IMR-90 (cell line): ENCODE measurements at regions not wholly inside any gene's neighbourhood (a gene's known extent, or its start where the extent isn't known, plus 50 kb on each side); places are given as distances from the start of the nearest gene placed in this dataset.

ENCODE experiments used
- FOS ChIP-seq: fragments of 150-350 bp; IDR thresholded peaks from 2 replicates; pipeline ENCODE4 v1.6.1; 2016; ENCODE audit warnings: low read depth, low read length
- MXI1 ChIP-seq: IDR thresholded peaks from 2 replicates; pipeline ENCODE4 v1.6.1; 2012; ENCODE audit warnings: low read depth, mild to moderate bottlenecking, low read length, moderate library complexity, borderline replicate concordance
- POLR2A ChIP-seq: IDR thresholded peaks from 2 replicates; pipeline ENCODE4 v1.6.1; 2012; ENCODE audit warnings: mild to moderate bottlenecking, low read depth, low read length
- RAD21 ChIP-seq: IDR thresholded peaks from 2 replicates; pipeline ENCODE4 v1.6.1; 2012; ENCODE audit warnings: low read length, improper control_type of control experiment
- RFX5 ChIP-seq: IDR thresholded peaks from 2 replicates; pipeline ENCODE4 v1.8.0; 2012; ENCODE audit warnings: low read depth, mild to moderate bottlenecking, low read length, moderate library complexity
- SMC3 ChIP-seq: fragments of 150-350 bp; IDR thresholded peaks from 2 replicates; pipeline ENCODE4 v1.6.1; 2016; ENCODE audit warnings: low read depth, mild to moderate bottlenecking, antibody characterized with exemption, low read length, moderate library complexity
- TF ChIP-seq, protein P1 (sequence below): conservative IDR thresholded peaks from 2 replicates; pipeline ENCODE4 v1.5.1; 2012; ENCODE audit warnings: mild to moderate bottlenecking, low read depth, low read length, improper control_type of control experiment

DNA sequence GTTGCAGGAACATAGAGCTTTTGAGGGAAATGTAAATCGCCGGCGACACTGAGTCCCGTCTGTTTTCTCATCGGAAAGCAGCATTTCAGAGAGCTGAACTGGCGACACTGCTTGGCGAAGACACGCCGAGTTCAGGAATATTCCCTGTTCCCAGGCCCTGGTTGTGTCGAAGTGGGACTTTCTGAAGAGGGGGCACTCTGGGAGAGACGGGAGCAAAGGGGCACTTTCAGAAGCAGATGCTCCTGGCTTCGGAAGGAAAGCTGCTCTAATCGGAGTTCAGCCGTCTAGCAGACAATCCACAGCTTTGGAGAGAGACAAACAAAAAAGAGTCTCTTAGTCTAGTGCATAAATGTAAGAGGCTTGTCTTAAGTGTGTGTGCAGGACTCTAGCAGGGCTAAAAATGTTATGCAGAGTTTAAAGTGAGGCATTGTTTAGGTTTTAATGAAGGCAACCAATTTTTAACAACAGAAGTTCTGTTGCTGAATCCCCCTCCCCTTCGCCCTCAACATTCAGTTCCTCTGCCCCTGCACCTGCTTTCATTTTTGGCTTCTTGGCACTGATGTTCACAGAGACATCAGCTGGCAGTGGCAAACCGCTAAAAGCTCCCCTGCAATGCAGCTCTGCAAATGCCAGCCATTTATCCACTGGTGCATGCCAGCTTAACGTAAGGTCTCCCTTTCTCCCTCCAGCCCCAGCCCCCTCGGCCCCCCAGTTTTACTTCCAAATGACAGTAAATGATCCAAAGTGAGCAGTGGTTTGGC lies 289.5 kb upstream of the MPDZ start:
- TF ChIP-seq POLR2A (no peak), FOS (no peak), MXI1 (no peak), RFX5 (no peak), SMC3 (no peak), RAD21 (no peak)
- TF ChIP-seq, protein P1, sequence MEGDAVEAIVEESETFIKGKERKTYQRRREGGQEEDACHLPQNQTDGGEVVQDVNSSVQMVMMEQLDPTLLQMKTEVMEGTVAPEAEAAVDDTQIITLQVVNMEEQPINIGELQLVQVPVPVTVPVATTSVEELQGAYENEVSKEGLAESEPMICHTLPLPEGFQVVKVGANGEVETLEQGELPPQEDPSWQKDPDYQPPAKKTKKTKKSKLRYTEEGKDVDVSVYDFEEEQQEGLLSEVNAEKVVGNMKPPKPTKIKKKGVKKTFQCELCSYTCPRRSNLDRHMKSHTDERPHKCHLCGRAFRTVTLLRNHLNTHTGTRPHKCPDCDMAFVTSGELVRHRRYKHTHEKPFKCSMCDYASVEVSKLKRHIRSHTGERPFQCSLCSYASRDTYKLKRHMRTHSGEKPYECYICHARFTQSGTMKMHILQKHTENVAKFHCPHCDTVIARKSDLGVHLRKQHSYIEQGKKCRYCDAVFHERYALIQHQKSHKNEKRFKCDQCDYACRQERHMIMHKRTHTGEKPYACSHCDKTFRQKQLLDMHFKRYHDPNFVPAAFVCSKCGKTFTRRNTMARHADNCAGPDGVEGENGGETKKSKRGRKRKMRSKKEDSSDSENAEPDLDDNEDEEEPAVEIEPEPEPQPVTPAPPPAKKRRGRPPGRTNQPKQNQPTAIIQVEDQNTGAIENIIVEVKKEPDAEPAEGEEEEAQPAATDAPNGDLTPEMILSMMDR: no peak
